ENCODE measurements at regions not wholly inside any gene's neighbourhood (a gene's known extent, or its start where the extent isn't known, plus 50 kb on each side); places are given as distances from the start of the nearest gene placed in this dataset.

- no peak for DNase-seq
Observed at GRCh38 chr6:43946641-43947363, 176.8 kb downstream of the VEGFA start.

- DNase-seq: no peak
Observed at GRCh38 chr6:43945768-43946080, 175.7 kb downstream of the VEGFA start.

DNA sequence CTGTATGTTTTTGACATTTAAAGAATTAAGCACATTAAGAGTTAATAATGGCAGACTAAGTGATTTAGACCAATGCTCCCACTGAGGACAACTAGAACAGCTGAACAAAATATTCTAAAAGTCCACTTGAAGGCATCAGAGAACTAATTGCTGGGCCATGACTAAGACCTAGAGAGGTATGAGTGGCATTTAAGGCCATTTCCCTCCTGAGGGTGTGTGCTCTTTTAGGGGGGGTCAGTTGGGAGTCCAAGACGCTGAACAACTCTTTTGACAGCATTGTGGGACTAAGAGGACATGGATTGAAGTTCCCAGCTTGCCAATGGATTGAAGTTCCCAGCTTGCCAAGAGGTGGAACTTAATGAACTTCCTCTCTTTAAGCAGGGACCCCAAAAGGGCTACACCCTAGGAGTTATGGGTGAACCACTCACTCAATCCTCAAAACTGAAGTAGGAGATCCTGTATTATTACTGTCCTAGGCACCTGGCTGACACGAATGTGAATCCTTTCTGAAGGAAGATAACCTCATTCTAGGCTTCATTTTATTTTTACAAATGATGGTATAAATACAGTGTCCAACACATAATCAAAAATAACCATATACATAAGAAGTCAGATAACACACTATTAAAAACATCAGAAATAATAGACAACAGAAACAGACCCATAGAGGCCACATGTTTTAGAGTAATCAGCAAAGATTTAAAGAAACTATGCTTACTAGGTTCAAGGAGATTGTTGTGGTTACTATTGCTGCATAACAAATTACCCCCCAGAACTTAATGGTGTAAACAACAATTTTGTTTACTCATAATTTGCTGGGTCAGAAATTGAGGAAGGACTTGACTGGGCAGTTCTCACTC lies 175.1 kb downstream of the VEGFA start:
- DNase-seq: no peak

GRCh38 chr6:43943781-43944250 lies 173.8 kb downstream of the VEGFA start:
- no peak for DNase-seq

DNA sequence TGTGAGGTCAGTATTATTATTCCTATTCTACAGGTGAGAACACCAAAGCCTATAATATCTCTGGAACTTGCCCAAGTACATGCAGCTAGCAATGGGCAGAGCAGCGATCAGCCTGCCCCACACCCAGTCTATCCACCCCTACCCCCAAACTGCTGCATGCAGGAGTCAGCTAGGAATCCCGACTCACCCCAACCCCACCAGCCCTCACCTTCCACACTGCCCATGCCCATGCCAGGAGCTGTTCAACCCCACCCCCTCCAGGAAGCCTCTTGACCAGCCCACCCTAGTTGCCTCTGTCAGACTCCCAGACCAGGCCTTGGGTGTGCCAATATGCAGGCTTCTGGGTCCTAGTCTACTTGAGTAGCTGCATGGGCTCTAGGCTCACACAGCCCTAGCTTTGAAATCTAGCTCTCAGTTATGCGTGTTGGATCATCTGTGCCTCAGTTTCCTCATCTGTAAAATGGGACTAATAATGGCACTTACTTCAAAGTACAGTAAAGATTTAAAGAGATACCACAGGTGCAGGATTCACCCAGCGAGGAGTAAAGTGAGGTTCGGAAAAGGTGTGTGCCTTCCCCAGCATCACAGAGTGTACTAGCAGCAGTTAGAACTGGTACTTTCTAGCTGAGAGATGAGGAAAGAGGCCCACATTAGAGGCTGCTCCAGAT lies 173.2 kb downstream of the VEGFA start:
- DNase-seq: no peak

GRCh38 chr6:43942616-43943015 lies 172.6 kb downstream of the VEGFA start:
- no peak for DNase-seq

DNA sequence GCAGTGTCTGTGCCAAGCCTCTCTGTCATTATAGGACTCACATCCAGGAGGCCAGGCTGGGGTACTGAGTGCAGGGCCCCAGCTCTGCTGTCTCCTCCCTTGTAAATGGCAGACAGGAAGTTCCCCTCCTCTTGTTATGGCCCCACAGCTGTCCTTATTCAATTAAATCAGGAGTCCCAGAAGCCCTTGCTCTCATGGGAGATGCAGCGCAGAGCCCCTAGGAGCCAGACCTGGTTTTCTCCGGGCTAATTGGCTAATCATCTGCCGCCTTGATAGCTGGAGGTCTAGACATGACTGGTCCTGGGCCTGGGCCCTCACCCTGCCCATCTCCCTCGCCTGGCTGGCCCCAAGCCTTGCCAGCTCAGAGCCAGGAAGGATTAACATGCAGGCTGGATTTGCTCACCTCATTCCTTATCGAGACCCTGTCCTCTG lies 172.0 kb downstream of the VEGFA start:
- DNase-seq: no peak

DNA sequence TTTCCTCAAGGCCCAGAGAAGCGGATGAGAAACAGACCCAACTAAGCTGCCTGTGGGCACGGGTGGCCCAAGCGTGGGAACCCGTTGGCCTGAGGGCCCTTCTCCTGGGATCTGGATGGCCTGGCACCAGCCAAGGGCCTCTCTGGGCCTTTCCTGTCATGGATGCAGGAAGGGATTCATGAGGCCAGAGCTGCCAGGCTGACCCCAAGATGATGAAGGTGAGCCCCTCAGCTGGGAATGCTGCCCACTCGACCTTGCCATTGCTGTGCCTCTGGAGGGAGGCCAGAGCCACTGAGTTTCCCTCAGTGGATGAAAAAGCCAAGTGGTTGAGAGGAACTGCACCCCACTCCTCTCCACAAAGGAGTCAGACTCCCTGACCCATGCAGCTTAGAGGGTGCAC lies 171.2 kb downstream of the VEGFA start:
- DNase-seq: no peak

DNA sequence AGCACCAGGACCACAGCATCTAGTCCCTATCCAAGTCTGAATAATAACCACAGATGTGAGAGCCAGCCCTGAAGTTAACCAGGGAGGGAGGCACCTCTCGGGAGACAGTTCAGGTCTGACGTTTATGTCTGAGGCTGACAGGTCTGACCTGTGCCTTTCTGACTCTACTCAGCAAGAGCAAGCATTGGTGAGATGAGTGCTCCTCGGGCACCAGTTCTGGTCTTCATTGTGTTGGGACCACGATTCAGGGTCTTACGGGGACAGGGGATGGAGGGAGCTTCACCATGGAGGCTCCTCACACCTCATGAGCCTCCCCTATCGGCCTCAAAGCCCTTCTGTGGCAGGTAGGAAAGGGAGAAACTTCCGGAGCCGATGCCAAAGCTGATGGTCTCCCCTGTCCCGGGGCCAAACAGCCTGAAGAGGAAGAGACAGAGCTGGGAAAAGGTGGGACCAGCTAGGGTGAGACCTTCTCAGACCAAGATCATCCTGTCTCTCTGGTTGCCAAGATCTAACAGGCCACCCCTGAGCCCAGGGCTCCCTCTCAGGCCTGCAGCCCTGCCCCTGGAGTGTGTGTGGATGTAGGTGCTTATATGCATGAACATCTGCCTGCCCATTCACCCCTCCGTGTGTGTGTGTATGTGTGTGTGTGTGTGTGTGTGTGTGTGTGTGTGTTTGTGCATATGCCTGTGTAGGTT lies 170.5 kb downstream of the VEGFA start:
- DNase-seq: no peak

GRCh38 chr6:43940071-43940392 lies 170.0 kb downstream of the VEGFA start:
- no peak for DNase-seq

GRCh38 chr6:43939281-43940070 lies 169.5 kb downstream of the VEGFA start:
- DNase-seq: no peak

DNA sequence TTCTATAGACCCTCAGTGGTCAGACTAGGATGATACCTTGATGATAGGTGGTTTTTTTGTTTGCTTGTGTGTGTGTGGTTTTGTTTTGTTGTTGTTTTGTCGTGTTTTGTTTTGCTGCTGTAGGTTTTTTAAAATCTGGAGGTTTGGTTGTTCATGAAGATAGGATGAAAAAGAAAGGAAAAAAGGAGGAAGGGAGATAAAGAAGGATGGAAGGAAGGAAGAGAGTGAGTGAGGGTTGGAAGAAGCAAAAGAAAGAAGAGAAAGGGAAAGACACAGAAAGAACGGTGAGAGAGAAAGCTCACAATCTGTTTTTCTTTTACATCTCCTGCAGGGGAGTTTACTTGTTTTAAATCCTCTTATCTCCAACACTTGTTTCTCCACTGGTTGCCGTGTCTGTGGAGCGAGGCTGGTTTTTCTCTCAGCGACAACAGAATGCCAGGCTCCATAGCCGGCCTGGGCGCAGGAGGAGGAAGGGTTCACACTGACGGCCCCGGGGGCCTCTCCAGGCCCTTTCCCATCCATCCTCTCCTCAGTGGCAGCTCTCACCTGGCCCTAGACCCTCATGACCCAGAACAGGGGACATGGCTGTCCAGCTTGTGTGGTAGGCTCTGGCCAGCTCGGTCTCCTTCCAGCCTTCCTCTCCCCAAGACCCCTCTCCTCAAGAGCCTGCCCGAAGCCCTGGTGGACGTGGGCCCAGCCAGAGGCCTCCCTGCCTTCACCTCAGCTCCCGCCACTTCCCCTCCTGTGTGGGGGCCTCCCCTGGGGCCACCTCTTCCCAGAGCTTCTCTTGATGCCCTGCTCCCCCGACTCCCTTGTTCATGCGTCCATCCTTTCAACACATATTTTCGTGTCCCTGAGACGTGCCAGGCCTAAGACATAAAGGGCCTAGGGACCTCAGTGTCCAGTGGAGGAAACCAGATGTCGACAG lies 168.4 kb downstream of the VEGFA start:
- no peak for DNase-seq

GRCh38 chr6:43937236-43938177 lies 167.5 kb downstream of the VEGFA start:
- DNase-seq: no peak

- DNase-seq: no peak
Observed at GRCh38 chr6:43936476-43936875, 166.5 kb downstream of the VEGFA start.

- no peak for DNase-seq
Observed at GRCh38 chr6:43935921-43936439, 166.0 kb downstream of the VEGFA start.

DNA sequence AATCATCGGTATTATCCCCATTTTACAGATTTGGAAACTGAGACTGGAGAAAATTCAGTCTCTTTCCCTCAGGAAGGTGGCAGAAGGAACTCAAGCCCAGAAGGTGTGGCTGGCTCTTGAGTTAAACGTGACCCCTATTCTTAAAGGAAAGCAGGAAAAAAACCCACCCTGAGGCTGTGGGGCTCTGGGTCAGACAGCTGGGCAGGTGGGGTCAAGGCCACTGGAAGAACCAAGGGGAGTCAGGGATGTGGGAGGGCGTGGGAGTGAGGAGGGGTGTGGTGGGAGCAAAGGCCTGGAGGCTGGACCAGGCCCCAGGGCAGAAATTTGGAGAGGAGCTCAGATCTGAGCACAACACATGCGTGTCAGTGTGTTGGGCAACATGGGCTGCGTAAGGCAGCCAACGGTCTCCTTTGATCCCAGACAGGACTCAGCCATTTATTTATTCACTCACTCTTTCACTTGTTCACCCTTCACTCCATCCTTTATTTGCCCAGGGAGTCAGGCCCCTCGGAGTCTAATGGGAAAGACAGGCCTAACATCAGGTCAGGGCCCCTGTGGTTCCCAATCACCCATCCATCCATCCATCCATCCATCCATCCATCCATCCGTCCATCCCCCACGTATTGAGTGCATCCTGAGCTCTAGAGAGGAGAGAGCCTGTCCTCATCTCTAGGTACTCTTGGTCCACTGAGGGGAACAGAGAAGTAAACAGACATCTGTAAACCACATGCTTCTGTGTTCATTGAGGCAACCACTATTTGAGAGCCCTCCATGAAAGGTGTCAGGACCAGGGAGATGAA lies 165.0 kb downstream of the VEGFA start:
- DNase-seq: no peak

- no peak for DNase-seq
Observed at GRCh38 chr6:43934183-43934802, 164.3 kb downstream of the VEGFA start.

- DNase-seq: no peak
Observed at GRCh38 chr6:43933148-43933885, 163.3 kb downstream of the VEGFA start.
